SKM-1 treated with dmso at 0.1 percent for 144 hours (cell line): ENCODE measurements at regions not wholly inside any gene's neighbourhood (a gene's known extent, or its start where the extent isn't known, plus 50 kb on each side); places are given as distances from the start of the nearest gene placed in this dataset.

Source experiments
- DNase-seq: peaks from one replicate; lab custom pipeline; 2025; ENCODE audit not compliant: unreplicated experiment; lab: John Stamatoyannopoulos, UW

GRCh38 chr18:27411013-27411412, 225.9 kb upstream of the CHST9 start:
- DNase-seq: no peak

- no peak for DNase-seq
Measured at GRCh38 chr18:27404855-27405254, 219.7 kb upstream of the CHST9 start.

- no peak for DNase-seq
Measured at GRCh38 chr18:27400001-27400400, 214.9 kb upstream of the CHST9 start.

- DNase-seq: no peak
Measured at GRCh38 chr18:27395752-27396151, 210.6 kb upstream of the CHST9 start.

GRCh38 chr18:27394687-27395086, 209.6 kb upstream of the CHST9 start:
- DNase-seq: no peak

- DNase-seq: no peak
Measured at GRCh38 chr18:27382567-27383216, 197.6 kb upstream of the CHST9 start.

GRCh38 chr18:27378431-27379095, 193.5 kb upstream of the CHST9 start:
- no peak for DNase-seq

GRCh38 chr18:27377251-27377650, 192.1 kb upstream of the CHST9 start:
- no peak for DNase-seq

GRCh38 chr18:27372386-27372785, 187.3 kb upstream of the CHST9 start:
- no peak for DNase-seq

GRCh38 chr18:27366665-27367064, 181.6 kb upstream of the CHST9 start:
- no peak for DNase-seq

GRCh38 chr18:27366151-27366550, 181.0 kb upstream of the CHST9 start:
- DNase-seq: peak; percentile 8

GRCh38 chr18:27363872-27364271, 178.8 kb upstream of the CHST9 start:
- DNase-seq: peak; percentile 25

GRCh38 chr18:27361477-27361876, 176.4 kb upstream of the CHST9 start:
- DNase-seq: no peak

GRCh38 chr18:27355308-27355707, 170.2 kb upstream of the CHST9 start:
- DNase-seq: no peak

- DNase-seq: no peak
Measured at GRCh38 chr18:27353273-27353672, 168.2 kb upstream of the CHST9 start.

- no peak for DNase-seq
Measured at GRCh38 chr18:27349284-27349882, 164.3 kb upstream of the CHST9 start.

GRCh38 chr18:27331606-27332005, 146.5 kb upstream of the CHST9 start:
- no peak for DNase-seq

GRCh38 chr18:27314996-27315395, 129.9 kb upstream of the CHST9 start:
- DNase-seq: no peak

- no peak for DNase-seq
Measured at GRCh38 chr18:27313678-27314077, 128.6 kb upstream of the CHST9 start.

- DNase-seq: no peak
Measured at GRCh38 chr18:27312853-27313252, 127.7 kb upstream of the CHST9 start.

GRCh38 chr18:27312153-27312552, 127.0 kb upstream of the CHST9 start:
- DNase-seq: no peak

- no peak for DNase-seq
Measured at GRCh38 chr18:27311114-27311513, 126.0 kb upstream of the CHST9 start.
